GM10266 (cell line): ENCODE measurements at regions not wholly inside any gene's neighbourhood (a gene's known extent, or its start where the extent isn't known, plus 50 kb on each side); places are given as distances from the start of the nearest gene placed in this dataset.

Experiments
- DNase-seq: peaks from one replicate; pipeline ENCODE4 v3.0.0; 2012; ENCODE audit errors: extremely low spot score
- TF ChIP-seq, protein P1 (sequence below): IDR thresholded peaks from 2 replicates; pipeline ENCODE4 v1.5.1; 2012; ENCODE audit warnings: mild to moderate bottlenecking, low read depth; ENCODE audit not compliant: control insufficient read depth, insufficient read depth; ENCODE audit errors: missing control alignments

DNA sequence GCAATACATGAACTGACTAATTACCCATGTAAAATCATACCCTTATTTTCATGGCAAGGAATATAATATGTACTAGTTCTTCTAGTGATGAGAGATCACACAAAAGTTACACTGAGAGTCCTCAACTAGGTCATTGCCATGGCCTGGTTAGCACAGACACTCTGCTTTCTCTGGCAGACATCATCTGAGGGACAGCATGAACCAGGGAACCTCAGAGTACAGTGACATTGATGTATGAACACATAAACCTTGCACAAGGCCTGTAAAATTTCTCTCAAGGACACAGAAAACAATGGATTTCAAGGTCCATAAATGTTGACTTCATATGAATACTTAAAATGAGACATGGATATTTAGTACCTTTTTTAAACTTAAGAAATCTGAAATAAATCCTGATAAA, 108.8 kb upstream of the MAGI3 start:
- TF ChIP-seq, protein P1, sequence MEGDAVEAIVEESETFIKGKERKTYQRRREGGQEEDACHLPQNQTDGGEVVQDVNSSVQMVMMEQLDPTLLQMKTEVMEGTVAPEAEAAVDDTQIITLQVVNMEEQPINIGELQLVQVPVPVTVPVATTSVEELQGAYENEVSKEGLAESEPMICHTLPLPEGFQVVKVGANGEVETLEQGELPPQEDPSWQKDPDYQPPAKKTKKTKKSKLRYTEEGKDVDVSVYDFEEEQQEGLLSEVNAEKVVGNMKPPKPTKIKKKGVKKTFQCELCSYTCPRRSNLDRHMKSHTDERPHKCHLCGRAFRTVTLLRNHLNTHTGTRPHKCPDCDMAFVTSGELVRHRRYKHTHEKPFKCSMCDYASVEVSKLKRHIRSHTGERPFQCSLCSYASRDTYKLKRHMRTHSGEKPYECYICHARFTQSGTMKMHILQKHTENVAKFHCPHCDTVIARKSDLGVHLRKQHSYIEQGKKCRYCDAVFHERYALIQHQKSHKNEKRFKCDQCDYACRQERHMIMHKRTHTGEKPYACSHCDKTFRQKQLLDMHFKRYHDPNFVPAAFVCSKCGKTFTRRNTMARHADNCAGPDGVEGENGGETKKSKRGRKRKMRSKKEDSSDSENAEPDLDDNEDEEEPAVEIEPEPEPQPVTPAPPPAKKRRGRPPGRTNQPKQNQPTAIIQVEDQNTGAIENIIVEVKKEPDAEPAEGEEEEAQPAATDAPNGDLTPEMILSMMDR = no peak
- no peak for DNase-seq

- TF ChIP-seq, protein P1 = no peak
- DNase-seq = no peak
These were observed 108.1 kb upstream of the MAGI3 start for GRCh38 chr1:113282008-113282892.

- TF ChIP-seq, protein P1 = no peak
- DNase-seq = no peak
These were observed 107.4 kb upstream of the MAGI3 start for GRCh38 chr1:113282893-113283285.

DNA sequence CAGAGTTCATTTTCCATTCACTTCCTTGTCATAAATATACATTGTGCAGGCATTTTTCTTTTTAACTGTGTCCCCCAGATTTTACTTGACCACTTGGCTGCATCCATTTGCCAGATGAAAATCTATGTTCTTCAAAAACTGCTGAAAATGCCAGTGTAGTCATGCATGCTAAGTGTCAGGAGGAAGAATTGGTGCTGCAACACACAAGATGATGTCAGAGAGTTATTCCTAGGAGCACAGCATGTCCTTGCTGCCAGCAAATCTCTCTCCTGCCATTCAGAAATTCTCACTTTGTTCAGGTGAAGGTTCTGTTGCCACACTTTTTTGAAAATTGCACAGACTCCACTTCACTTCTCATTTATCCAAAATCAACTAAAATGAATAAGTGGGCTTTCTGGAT, 106.4 kb upstream of the MAGI3 start:
- DNase-seq = no peak
- TF ChIP-seq, protein P1 = no peak

- TF ChIP-seq, protein P1 = no peak
- no peak for DNase-seq
These were observed 104.2 kb upstream of the MAGI3 start for GRCh38 chr1:113286156-113286555.

- TF ChIP-seq, protein P1 = no peak
- DNase-seq = no peak
These were observed 98.3 kb upstream of the MAGI3 start for GRCh38 chr1:113291777-113292602.
